GM19468 (cell line): ENCODE measurements at regions not wholly inside any gene's neighbourhood (a gene's known extent, or its start where the extent isn't known, plus 50 kb on each side); places are given as distances from the start of the nearest gene placed in this dataset.
A peak's percentile ranks its signal among the peaks of the same experiment; 100 is the strongest.

Experiments used
- ATAC-seq: cut with Tn5 transposase; IDR thresholded peaks from one replicate; pipeline ENCODE4 v1.9.1; 2021; ENCODE audit warnings: mild to moderate bottlenecking, moderate library complexity, moderate number of reproducible peaks; ENCODE audit not compliant: unreplicated experiment; ENCODE audit errors: extremely low read depth

DNA sequence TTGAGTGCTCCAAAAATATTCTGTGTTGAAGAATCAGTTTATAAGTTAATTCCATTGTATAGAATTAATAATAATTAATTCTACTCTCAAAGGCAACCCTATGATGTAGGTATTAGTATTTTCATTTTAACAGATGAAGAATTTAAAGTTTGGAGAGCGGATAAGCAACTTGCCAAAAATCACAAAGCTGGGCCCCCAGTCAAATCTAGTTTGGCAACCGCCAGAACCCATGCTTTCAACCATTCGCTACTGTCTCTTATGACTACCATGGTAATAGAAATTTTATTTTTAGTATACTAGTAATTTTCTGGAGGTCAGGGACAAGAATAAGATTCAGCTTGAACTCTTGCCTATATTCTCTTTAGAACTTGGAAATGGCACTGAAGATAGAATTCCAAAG is 229.8 kb downstream of the IBTK start:
- ATAC-seq, result no peak

DNA sequence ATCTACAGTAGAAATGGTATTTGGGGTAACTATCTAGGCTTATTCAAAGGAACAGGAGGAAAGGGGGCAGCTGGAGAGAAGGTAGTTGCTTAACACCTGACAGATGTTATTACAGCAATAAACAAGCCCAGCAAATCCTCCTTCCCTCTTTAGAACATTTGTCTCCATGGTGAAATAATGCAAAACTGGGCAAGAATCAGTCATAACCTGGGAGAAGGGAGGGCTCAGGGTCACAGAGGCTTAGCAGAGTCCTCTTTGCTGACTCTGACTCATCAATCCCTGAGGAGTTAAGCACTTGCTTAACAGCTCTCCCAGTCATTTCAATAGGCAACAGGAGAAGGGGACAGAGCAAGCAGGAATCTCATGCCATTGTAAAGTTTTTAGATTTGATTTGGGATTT is 230.3 kb downstream of the IBTK start:
- ATAC-seq, result no peak

DNA sequence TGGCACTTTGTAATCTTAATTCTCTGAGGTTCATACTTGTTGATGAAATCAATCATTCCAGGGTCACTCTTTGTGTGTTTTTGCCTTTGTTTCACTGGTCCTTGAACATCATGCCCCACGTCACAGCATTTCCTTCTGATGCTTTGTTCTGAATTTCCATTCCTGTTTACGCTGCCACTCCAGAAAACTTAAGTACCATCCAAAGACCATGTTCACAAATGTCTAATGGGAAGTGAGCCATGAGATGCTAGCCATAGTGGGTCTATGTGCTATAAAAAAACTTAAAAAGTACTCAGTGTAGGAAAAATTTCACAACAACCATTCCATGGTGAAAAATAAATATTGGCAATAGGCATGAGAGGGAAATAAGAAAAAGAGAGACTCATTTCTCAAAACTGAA is 232.0 kb downstream of the IBTK start:
- ATAC-seq, result no peak

DNA sequence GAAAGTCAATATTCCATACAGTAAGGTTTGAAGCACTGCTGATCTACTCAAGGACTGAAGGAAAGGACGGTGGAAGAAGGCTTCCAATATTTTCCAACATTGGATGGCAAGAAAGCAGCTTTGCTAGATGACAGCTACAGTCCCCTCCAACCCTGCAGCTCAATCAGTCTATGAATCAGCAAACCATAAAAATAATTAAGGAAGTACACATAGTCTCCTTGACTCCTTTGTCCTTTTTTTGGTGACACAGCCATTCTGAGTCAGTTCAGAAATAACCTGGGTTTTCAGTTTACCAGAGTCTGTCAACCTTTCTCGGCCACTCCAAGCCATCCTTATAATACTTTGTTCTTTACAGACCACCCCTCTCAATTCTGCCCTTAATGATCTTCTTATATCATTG is 232.5 kb downstream of the IBTK start:
- no peak for ATAC-seq

DNA sequence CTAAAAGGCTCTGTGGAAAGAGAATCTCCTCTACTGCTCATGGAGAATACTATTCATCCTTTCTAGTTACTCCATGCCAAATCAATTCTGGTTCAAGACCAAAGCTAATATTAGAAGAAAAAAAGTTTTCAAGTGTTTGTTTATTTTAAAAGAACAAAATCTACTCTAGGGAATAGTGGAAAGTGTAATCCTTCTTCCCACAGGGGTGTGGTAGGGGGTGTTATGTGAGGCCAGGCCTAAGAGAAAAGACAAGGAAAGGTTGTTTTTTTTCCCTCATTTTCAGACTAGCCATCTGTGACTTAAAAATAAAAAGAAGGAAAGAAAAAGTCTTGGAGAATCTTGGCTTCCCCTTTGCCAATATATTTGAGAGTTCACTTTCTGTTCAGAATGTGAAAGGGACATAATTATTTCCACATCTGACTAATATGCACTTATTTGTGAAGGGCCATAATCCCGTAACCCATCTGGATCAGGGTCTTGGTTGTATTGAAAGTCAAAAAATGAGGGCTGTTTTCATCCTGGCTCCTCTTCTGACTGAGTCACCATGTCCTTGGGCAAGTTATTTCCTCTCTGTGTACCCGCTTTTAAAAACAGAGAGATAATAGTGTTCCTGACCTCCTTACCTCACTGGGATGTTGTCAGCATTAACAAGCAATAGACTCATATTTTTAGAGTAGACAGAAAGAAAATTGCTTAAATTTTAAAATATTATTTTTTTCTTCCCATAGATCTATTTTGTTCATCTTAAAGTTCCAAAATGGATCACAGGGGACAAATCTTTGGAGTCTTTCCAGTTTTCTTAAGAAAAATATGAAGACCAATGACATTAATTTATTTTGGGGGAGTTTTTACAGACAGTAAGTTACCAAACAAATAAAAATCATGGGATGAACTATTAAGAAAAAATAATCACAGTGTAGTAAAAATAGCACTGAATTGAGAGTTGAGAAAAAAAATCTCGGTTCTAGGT is 233.7 kb downstream of the IBTK start:
- ATAC-seq, result no peak

DNA sequence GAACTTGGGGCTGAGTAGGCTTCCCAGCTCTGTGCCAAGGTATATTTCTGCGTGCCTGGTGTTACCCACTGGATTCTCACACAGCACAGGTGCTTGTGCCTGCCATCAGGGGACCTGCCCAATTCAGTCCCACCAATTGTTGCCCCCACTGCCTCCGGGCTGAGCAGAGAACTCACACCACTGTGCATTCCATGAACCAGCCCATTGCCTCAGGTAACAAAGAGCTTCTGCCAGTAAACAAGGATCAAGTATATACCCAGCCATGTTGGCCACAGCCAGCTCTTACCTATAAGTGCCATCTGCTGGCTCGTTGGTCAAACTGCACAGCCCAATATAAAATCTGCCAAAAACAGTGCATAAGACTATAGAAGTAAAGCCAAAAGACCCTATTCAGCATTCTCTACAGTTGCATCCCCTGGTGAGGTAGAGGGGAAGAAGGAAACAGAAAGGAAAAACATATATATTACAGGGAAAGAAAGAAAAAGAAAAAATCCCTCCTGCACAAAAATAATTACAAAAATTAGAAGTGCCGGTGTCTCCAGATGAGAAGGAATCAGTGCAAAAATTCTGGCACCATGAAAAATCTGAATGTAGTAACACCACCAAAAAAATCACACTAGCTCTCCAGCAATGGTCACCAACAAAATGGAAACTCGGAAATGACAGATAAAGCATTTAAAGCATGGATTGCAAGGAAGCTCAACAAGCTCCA is 241.4 kb downstream of the IBTK start:
- no peak for ATAC-seq

DNA sequence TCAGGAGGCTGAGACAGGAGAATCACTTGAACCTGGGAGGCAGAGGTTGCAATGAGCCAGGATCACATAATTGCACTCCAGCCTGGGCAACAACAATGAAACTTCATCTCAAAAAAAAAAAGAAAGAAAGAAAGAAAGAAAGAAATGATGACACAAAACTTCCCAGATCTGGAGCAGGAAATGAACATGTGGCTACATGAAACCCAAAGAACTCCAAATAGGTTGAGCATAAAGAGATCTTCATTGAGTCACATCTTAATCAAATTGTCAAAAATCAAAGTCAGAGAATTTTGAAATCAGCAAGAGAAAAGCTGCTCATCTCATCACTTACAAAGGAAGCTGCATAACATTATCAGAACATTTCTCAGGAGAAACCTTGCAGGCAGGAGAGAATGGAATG is 247.0 kb downstream of the IBTK start:
- ATAC-seq, result no peak

DNA sequence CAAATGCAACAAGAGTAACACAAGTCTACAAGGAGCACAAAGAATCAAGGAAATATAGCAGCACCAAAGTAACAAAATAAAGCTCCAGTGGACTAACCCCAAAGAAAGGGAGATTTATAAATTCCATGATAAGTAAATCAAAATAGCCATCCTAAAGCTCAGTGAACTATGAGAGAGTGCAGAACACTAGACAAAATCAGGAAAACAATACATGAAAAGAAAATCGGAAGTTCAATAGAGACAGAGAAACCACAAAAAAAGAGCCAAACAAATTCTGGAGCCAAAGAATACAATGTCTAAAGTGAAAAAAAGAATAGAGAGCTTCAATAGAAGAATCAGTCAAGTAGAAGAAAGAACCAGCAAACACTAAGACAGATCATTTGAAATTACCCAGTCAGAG is 247.3 kb upstream of the TENT5A start:
- no peak for ATAC-seq

DNA sequence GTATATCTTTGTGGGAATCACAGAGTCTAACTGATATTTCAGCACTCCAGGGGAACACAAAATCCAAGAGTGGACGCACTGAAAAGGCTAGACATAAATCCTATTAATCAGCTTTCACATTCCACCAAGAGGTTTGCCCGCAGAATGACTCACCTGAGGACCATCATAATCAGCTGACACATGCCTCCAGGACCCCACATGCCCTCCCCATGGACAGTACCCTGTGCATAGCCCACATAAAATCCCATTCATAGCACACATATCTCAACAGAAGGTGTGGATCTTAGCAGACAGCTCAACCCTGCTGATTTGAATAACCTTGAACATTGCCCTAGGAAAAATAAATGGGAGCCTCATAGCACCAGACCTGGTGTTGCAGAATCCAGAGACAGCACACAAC is 246.8 kb upstream of the TENT5A start:
- no peak for ATAC-seq

DNA sequence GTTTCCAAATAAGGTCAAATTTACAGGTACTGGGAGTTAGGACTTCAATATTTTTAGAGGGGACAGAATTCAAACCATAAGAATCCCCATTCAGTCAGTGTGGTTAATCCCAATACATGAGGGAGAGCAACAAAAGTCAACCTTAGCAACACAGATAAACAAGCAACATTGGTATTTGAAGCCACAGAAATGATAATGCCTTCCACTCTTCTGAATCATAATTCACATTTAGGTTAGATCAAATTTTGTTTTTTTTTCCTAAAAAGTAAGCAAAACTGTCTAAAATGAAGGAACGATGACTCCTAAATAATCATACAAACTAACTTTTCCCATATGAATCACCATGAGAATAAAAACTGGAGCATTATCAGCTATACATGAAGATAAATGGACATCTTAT is 246.0 kb upstream of the TENT5A start:
- no peak for ATAC-seq

DNA sequence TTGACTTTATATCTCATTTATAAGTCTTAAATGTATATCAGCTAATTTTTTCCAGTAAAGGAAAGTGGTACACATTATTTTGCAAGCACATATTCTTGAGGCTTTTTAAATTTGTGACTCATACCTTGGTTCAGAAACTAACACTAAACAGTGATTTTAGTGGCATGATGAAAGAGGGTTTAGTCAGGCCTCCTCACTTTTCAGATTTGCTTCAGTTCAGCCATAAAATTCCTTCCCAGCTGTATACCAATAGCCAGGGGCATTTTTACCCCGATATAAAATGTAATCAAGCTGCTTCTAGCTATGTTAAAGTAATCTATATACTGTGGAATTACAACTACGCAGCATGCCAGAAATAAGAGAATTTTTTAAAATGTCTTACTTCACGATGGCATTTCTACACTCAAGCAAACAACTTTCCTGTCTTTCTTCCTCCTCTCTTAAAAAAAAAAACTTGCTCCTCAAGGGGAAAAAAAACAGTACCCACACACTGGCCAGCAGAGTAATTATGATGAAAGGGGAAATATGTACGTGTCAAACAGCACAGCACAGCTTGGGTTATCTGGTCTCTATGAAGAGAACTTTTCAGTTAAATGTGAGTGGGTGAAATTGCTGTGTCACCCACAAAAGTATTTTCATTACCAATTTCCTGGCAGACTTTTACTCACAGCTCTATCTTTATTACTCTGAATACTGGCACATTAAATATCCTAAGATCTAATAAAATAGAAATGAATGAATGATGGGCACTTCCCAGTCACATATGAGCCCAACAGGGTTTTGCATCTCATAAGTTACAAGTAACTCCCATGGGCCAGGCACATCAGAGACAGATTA is 244.8 kb upstream of the TENT5A start:
- no peak for ATAC-seq

DNA sequence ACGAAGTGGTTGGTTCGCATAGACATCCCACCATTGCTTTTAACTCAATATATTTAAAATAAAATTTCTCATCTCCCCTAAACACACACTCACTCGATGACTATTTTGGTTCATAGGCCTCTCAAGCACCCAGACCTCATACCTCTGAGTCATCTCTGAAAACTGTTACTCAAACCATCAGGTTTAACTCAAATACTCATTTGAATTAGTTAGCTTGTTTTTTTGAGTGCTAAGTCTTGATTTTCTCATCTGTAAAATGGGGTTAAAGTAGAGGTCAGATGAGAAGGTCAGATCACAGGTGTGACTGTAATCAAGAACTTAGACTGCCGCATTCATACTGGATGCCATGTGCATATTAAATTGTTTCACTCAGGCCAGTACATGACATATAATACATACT is 243.9 kb upstream of the TENT5A start:
- ATAC-seq, result peak; percentile 56

DNA sequence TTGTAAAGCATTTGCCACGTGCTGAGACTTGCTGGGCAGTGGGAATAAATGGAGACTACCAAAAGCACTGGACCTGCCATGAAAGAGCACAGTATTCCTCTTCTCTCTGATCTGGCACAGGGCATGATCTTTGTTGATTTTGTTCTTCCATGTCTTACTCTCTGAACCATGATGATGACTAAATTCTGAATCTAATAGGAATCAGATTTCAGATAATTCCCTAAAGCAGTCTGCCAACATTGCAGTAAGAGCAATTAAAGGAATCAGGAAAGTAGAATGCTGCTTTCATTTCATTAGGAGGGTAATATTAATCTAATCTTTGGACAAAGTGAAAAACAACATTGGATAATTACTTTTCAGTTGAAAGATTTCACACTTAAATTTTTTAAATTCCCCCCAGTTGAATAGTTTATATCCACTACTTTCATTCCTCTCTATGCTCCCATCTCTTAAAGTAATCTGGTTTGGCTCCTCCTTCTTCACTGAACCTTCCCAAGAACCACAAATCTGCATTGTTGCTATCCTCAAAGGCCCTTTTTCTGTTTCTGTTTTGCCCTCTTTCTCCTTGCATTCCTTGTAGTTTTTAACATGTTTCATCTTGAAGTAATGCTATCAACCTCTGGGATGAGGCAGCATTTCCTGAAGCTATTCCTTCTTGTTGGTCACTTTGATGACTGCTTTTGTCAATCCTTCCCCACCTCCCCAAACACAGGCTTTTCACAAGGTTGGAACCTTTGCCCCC is 243.2 kb upstream of the TENT5A start:
- no peak for ATAC-seq

DNA sequence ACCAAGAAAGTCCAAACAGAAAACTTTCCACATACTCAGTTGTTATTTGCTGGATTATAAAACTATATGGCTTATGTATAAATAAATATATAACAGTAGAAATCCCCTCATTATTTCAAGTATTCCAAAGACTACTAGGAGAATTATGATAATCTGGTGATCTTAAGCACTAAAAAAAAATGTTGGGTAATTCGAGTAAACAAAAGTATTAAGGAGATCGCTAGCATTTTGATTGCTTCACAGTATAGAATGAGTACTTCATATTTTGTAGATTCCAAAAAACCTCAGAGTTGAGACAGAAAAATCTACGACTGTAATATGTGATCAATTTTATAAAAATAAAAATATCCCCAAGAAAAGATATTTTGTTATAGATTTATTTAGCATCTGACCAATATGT is 236.4 kb upstream of the TENT5A start:
- ATAC-seq, result no peak

DNA sequence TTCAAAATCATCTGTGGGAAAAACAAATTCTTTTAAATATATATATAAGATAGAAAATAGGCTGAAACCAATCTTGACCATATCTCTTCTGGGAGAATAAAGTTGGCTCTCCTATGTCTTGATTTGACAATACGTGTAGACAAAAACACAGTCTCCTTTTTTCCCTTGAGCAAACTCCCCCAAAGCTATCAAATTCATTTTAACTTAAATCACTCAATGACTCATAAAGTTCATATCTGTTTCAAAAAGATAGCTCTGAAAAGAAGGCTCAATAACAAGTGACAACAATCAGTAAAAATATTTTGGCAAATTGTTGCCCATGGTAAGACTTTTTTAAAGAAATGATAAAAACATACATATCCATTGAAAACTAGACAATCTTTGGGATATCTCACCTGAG is 236.0 kb upstream of the TENT5A start:
- ATAC-seq, result no peak

DNA sequence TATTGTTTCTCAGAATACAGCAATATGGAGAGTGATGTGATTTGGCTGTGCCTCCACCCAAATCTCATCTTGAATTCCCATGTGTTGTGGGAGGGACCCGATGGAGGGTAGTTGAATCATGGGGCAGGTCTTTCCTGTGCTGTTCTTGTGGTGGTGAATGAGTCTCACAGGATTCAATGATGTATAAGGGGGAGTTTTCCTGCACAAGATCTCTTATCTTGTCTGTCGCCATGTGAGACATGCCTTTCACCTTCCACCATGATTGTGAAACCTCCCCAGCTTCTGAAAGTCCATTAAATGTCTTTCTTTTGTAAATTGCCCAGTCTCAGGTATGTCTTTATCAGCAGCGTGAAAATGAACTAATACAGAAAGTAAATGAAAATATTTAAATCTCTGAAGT is 234.8 kb upstream of the TENT5A start:
- ATAC-seq, result no peak

DNA sequence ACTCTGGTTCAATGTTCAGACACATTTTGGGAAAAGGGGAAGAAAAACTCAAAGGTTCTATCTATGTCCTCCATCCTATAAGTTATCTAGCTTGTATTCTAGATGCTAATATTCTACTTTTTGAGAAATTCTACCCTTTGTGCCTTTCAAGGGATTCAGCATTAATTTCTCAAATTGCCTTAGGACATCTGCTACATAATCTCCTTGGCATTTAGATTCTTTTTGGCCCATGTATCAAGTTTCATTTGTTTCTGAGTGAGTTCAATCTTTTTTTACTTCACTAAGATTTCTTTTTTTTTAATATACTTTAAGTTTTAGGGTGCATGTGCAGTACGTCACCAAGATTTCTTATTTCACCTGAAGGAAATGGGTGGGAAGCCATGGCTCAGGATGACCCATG is 232.7 kb upstream of the TENT5A start:
- ATAC-seq, result no peak

DNA sequence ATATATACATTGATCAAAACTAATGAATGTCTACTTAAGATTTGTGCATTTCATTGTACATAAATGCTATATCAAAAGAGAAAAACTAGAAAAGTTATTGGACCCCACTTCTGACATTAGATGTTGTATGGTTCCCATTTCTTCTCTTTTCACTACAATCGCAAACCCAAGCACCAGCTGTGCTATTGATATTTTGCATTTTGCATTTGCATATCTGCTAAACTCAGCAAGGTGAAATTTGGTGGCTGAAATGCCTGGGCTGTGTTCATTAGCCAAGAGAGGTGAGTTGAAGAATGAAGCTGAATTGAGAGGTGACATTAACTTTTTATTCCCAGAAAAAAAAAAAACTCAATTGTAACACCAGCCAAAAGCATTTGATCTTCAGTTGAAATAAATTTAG is 232.1 kb upstream of the TENT5A start:
- ATAC-seq, result no peak

DNA sequence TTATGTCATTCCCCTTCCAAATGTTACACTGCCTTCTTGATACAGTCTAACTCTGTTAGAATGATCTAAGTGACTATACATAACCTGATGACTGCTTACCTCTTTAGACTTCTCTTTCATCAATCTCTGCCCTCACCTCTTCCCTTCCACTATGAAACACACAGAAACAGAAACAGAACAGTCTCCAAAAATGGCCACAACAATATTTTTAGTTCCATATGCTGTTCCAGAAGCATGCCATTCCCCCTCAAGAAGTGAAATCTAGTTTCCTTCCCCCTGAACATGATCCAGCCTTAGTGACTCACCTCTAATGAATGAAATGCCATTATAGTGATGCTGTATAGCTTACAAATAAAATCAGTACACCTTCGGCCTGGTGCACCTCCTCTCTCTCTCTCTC is 229.3 kb upstream of the TENT5A start:
- peak; percentile 32 for ATAC-seq

DNA sequence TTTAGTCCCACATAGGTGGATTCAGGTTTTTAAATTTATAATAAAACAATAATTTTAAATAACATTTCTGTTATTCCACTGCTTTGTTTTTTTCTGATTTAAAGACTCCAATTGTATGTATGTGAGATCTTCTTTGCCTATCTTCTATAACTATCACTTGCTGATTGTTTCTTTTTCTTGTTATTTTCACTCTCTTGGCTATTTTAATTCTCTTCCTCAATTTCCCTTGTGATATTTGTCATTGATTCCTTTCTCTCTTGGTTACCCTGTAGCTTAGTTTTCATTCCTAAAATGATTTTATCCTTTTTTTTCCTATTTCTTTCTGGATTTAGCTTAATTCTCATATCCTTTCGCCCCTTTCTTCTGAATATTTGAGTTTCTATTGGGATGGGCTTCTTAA is 227.3 kb upstream of the TENT5A start:
- no peak for ATAC-seq
